Neural cell (in vitro differentiated cells): ENCODE measurements at regions not wholly inside any gene's neighbourhood (a gene's known extent, or its start where the extent isn't known, plus 50 kb on each side); places are given as distances from the start of the nearest gene placed in this dataset.

Source experiments
- H2AFZ ChIP-seq: fragments of 200-600, 300-800 bp; sonication (generic), shearing (Covaris generic); 2 replicates; pipeline ENCODE4 v1.6.0; 2014; ENCODE audit warnings: low read depth, mild to moderate bottlenecking, antibody characterized with exemption, low read length, moderate library complexity
- H3F3A ChIP-seq: fragments of 200-600 bp; shearing (Covaris generic); 2 replicates; pipeline ENCODE4 v1.6.1; 2016; ENCODE audit warnings: mild to moderate bottlenecking, moderate library complexity, mixed read lengths, antibody characterized with exemption, low read length; ENCODE audit not compliant: insufficient read depth, poor library complexity, severe bottlenecking
- H3K27ac ChIP-seq: fragments of 200-600, 300-800 bp; sonication (generic), shearing (Covaris generic); 2 replicates; pipeline ENCODE4 v1.5.1; 2014; ENCODE audit warnings: mild to moderate bottlenecking, low read length, moderate library complexity
- H3K27me3 ChIP-seq: fragments of 300-800, 200-600 bp; sonication (generic), shearing (Covaris generic); 2 replicates; pipeline ENCODE4 v1.6.0; 2014; ENCODE audit warnings: mild to moderate bottlenecking, low read depth, low read length, moderate library complexity; ENCODE audit not compliant: insufficient read depth
- H3K36me3 ChIP-seq: fragments of 300-800, 200-600 bp; sonication (generic), shearing (Covaris generic); 2 replicates; pipeline ENCODE4 v1.5.1; 2014; ENCODE audit warnings: mild to moderate bottlenecking, antibody characterized with exemption, low read length, moderate library complexity; ENCODE audit not compliant: insufficient read depth
- H3K4me2 ChIP-seq: fragments of 300-800, 200-600 bp; sonication (generic), shearing (Covaris generic); 2 replicates; pipeline ENCODE4 v1.6.0; 2014; ENCODE audit warnings: mild to moderate bottlenecking, low read length
- H3K4me3 ChIP-seq: fragments of 300-800, 200-600 bp; sonication (generic), shearing (Covaris generic); 2 replicates; pipeline ENCODE4 v1.5.1; 2014; ENCODE audit warnings: mild to moderate bottlenecking, low read length, moderate library complexity
- H3K79me2 ChIP-seq: fragments of 200-600 bp; shearing (Covaris generic); replicated peaks from 2 replicates; pipeline ENCODE4 v1.6.0; 2014; ENCODE audit warnings: mild to moderate bottlenecking, low read length, moderate library complexity; ENCODE audit not compliant: insufficient read depth
- H3K9ac ChIP-seq: fragments of 300-800, 200-600 bp; sonication (generic), shearing (Covaris generic); 2 replicates; pipeline ENCODE4 v1.6.1; 2016; ENCODE audit warnings: mild to moderate bottlenecking, low read length, mixed read lengths
- H3K9me2 ChIP-seq: fragments of 200-600 bp; shearing (Covaris generic); 2 replicates; pipeline ENCODE4 v1.6.1; 2016; ENCODE audit warnings: mild to moderate bottlenecking, low read length, mixed read lengths; ENCODE audit not compliant: insufficient read depth
- H3K9me3 ChIP-seq: fragments of 200-600, 300-800 bp; sonication (generic), shearing (Covaris generic); 2 replicates; pipeline ENCODE4 v1.6.1; 2016; ENCODE audit warnings: mild to moderate bottlenecking, mixed run types, low read length, moderate library complexity, mixed read lengths
- H4K20me1 ChIP-seq: fragments of 200-600 bp; shearing (Covaris generic); 2 replicates; pipeline ENCODE4 v1.6.1; 2016; ENCODE audit warnings: mild to moderate bottlenecking, mixed run types; ENCODE audit not compliant: insufficient read depth
- CTCF ChIP-seq: fragments of 450-650 bp; IDR thresholded peaks from 2 replicates; pipeline ENCODE4 v1.5.1; 2014; ENCODE audit warnings: antibody characterized with exemption, mild to moderate bottlenecking, moderate library complexity; ENCODE audit not compliant: poor library complexity, severe bottlenecking
- EP300 ChIP-seq: fragments of 450-650 bp; conservative IDR thresholded peaks from 2 replicates; pipeline ENCODE4 v1.6.1; 2014; ENCODE audit warnings: antibody characterized with exemption, mild to moderate bottlenecking, moderate library complexity; ENCODE audit not compliant: poor library complexity, severe bottlenecking
- EZH2 ChIP-seq: fragments of 200-600, 300-800 bp; shearing (Covaris generic), sonication (generic); IDR thresholded peaks from 2 replicates; pipeline ENCODE4 v1.6.1; 2014; ENCODE audit warnings: antibody characterized with exemption, low read length, borderline replicate concordance, mild to moderate bottlenecking; ENCODE audit not compliant: insufficient read depth, poor library complexity, severe bottlenecking
- MXI1 ChIP-seq: fragments of 450-650 bp; conservative IDR thresholded peaks from 2 replicates; pipeline ENCODE4 v1.6.1; 2014; ENCODE audit warnings: antibody characterized with exemption, mild to moderate bottlenecking; ENCODE audit not compliant: poor library complexity, severe bottlenecking
- POLR2AphosphoS5 ChIP-seq: IDR thresholded peaks from 2 replicates; pipeline ENCODE4 v1.6.1; 2012
- RAD21 ChIP-seq: fragments of 450-650 bp; conservative IDR thresholded peaks from 2 replicates; pipeline ENCODE4 v1.6.1; 2014; ENCODE audit warnings: antibody characterized with exemption, mild to moderate bottlenecking, moderate library complexity
- REST ChIP-seq: IDR thresholded peaks from 2 replicates; pipeline ENCODE4 v1.6.1; 2012; ENCODE audit warnings: borderline replicate concordance
- SMC3 ChIP-seq: fragments of 450-650 bp; conservative IDR thresholded peaks from 2 replicates; pipeline ENCODE4 v1.6.1; 2014; ENCODE audit warnings: antibody characterized with exemption, mild to moderate bottlenecking, moderate library complexity; ENCODE audit not compliant: poor library complexity
- TAF1 ChIP-seq: IDR thresholded peaks from 2 replicates; pipeline ENCODE4 v1.6.1; 2012; ENCODE audit warnings: low read depth

- H3K27ac ChIP-seq: no peak overlapping the region
- no peaks in the 10 kb centered on the region for H3K79me2 ChIP-seq
- H3K27me3 ChIP-seq: no peaks in the 10 kb centered on the region
- TF ChIP-seq POLR2AphosphoS5 (no peak), EZH2 (no peak), TAF1 (no peak), RAD21 (no peak), SMC3 (no peak), EP300 (no peak), REST (no peak), MXI1 (no peak), CTCF (no peak)
- no peaks in the 10 kb centered on the region for H3F3A ChIP-seq
- H3K4me2 ChIP-seq: no peak overlapping the region
- H2AFZ ChIP-seq: no peak overlapping the region
- no peaks in the 10 kb centered on the region for H4K20me1 ChIP-seq
- no peaks in the 10 kb centered on the region for H3K9me3 ChIP-seq
- no peak overlapping the region for H3K4me3 ChIP-seq
- H3K9ac ChIP-seq: no peak overlapping the region
- H3K9me2 ChIP-seq: no peaks in the 10 kb centered on the region
- no peaks in the 10 kb centered on the region for H3K36me3 ChIP-seq
Observed at GRCh38 chr18:47605093-47605492, 325.4 kb downstream of the SMAD2 start.

- TF ChIP-seq POLR2AphosphoS5 (no peak), SMC3 (no peak), MXI1 (no peak), CTCF (no peak), EZH2 (no peak), RAD21 (no peak), REST (no peak), EP300 (no peak), TAF1 (no peak)
- Histone ChIP-seq H3K9ac (no peak overlapping the region), H3K79me2 (no peaks in the 10 kb centered on the region), H4K20me1 (no peaks in the 10 kb centered on the region), H3K9me3 (no peaks in the 10 kb centered on the region), H3F3A (no peaks in the 10 kb centered on the region), H3K4me3 (no peak overlapping the region), H3K4me2 (no peak overlapping the region), H3K27ac (no peak overlapping the region), H3K9me2 (no peaks in the 10 kb centered on the region), H3K36me3 (no peaks in the 10 kb centered on the region), H2AFZ (no peak overlapping the region), H3K27me3 (no peaks in the 10 kb centered on the region)
Observed at GRCh38 chr18:47604021-47604420, 326.4 kb downstream of the SMAD2 start.
